ENCODE measurements at regions not wholly inside any gene's neighbourhood (a gene's known extent, or its start where the extent isn't known, plus 50 kb on each side); places are given as distances from the start of the nearest gene placed in this dataset.

DNA sequence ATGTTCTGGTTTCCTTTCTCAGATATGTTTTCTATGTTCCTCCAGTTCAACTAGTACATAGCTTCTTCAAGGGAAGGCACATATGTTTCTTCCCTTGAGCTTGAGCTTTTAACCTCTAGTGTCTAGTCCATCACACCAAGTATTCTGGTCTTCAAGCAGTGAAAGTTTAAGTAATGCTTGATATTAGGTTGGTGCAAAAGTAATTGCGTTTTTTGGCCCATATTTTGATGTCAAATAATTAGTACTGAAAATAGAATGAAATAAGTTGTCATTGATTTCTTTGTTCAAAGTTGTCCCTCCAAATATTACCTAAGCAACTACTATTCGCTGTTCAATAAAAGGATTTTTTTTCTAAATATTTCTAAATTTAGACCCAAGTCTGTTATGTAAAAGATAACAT, 146.7 kb upstream of the TSC22D2 start:
- Histone ChIP-seq H3K4me3 (no peak overlapping the region), H3K4me1 (no peaks in the 10 kb centered on the region), H3K27ac (no peak overlapping the region), H3K4me2 (no peak overlapping the region), H3K9me3 (no peaks in the 10 kb centered on the region)
- POLR2A ChIA-PET, result no interaction called here
- no peak for DNase-seq (ENCODE audit: low read depth in 1 of 2, low spot score in 1 of 2)
- WGBS (ENCODE audit: missing lambda C conversion rate), result 29% methylated on average over 2 of the region's 2 CpGs
- FAIRE-seq, result no peak
- ATAC-seq, result no peak
- TF ChIP-seq, protein P1, sequence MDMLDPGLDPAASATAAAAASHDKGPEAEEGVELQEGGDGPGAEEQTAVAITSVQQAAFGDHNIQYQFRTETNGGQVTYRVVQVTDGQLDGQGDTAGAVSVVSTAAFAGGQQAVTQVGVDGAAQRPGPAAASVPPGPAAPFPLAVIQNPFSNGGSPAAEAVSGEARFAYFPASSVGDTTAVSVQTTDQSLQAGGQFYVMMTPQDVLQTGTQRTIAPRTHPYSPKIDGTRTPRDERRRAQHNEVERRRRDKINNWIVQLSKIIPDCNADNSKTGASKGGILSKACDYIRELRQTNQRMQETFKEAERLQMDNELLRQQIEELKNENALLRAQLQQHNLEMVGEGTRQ (IDR thresholded peaks at IDR 0.05), result no peak
- no peak for TF ChIP-seq POLR2AphosphoS2 (conservative IDR thresholded peaks at IDR 0.05; ENCODE audit: low read length)
- TF ChIP-seq HOXB5 (CRISPR knock-in tag; IDR thresholded peaks at IDR 0.05), result no peak
- TF ChIP-seq ZFP36 (IDR thresholded peaks at IDR 0.05; ENCODE audit: borderline replicate concordance, partially characterized antibody), result no peak
- no peak for TF ChIP-seq RCOR1 (IDR thresholded peaks at IDR 0.05; ENCODE audit: low read depth, low read length)
- TF ChIP-seq NPAS2 (CRISPR knock-in tag; IDR thresholded peaks at IDR 0.05; ENCODE audit: borderline replicate concordance), result no peak
- TF ChIP-seq JUN (IDR thresholded peaks at IDR 0.05), result no peak
- no peak for TF ChIP-seq TFCP2L1 (CRISPR knock-in tag; IDR thresholded peaks at IDR 0.05)
- no peak for TF ChIP-seq HEYL (CRISPR knock-in tag; IDR thresholded peaks at IDR 0.05)
- TF ChIP-seq, protein P2, sequence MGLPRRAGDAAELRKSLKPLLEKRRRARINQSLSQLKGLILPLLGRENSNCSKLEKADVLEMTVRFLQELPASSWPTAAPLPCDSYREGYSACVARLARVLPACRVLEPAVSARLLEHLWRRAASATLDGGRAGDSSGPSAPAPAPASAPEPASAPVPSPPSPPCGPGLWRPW (IDR thresholded peaks at IDR 0.05), result no peak
- CTCF ChIA-PET, result interaction anchor here (1.1 kb wide), 1 partner anchor 24 kb away, joined by 3 read pairs; no protein-coding TSS in a partner anchor

DNA sequence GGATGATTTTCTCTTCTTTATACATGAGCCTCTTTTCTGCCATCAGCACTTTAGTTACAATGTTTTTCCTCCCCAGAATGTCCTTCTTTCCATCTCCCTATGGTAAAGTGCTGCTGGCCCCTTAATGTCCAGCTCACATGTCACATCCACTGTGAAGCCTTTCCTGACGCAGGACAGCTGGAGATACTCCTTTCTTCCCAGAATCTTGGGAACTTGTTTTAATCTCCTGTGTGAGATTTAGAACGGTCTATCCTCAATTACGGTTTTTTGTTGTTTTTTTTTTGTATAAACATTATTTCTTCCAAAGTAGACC, 147.7 kb upstream of the TSC22D2 start:
- ChIA-PET POLR2A (no interaction called here), CTCF (interaction anchor here (0.6 to 2.4 kb wide), 6 partner anchors 17 to 537 kb away, joined by 3 to 5 read pairs (median 3); partner anchors contain the start of gene TSC22D2)
- H3K4me1 ChIP-seq, result no peaks in the 10 kb centered on the region
- TF ChIP-seq HOXB13 (CRISPR knock-in tag; IDR thresholded peaks at IDR 0.05; ENCODE audit: low read depth) (no peak), CBX8 (IDR thresholded peaks at IDR 0.05) (no peak), ZSCAN20 (CRISPR knock-in tag; IDR thresholded peaks at IDR 0.05) (no peak), ESRRA (IDR thresholded peaks at IDR 0.05; ENCODE audit: borderline replicate concordance, low read length) (no peak), RAD21 (conservative IDR thresholded peaks at IDR 0.05 in 1 of 2, IDR thresholded peaks at IDR 0.05 in 1 of 2) (no peak), BHLHE40 (IDR thresholded peaks at IDR 0.05; ENCODE audit: low read depth, low read length) (no peak), ZC3H11A (IDR thresholded peaks at IDR 0.05) (no peak), EHF (CRISPR knock-in tag; IDR thresholded peaks at IDR 0.05) (no peak), MYC (IDR thresholded peaks at IDR 0.05; ENCODE audit: borderline replicate concordance, low read length) (no peak), CHD2 (IDR thresholded peaks at IDR 0.05; ENCODE audit: low read length, partially characterized antibody) (no peak)
- TF ChIP-seq, protein P3, sequence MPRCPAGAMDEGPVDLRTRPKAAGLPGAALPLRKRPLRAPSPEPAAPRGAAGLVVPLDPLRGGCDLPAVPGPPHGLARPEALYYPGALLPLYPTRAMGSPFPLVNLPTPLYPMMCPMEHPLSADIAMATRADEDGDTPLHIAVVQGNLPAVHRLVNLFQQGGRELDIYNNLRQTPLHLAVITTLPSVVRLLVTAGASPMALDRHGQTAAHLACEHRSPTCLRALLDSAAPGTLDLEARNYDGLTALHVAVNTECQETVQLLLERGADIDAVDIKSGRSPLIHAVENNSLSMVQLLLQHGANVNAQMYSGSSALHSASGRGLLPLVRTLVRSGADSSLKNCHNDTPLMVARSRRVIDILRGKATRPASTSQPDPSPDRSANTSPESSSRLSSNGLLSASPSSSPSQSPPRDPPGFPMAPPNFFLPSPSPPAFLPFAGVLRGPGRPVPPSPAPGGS (IDR thresholded peaks at IDR 0.05), result no peak
- H3K9me3 ChIP-seq, result no peaks in the 10 kb centered on the region
- no peak overlapping the region for H3K27ac ChIP-seq
- H3K4me3 ChIP-seq, result no peak overlapping the region
- DNase-seq (ENCODE audit: low read depth in 1 of 2, low spot score in 1 of 2) (no peak), ATAC-seq (no peak), FAIRE-seq (no peak)
- H3K4me2 ChIP-seq, result no peak overlapping the region
- 77% methylated on average over 3 of the region's 3 CpGs for WGBS (ENCODE audit: missing lambda C conversion rate)

DNA sequence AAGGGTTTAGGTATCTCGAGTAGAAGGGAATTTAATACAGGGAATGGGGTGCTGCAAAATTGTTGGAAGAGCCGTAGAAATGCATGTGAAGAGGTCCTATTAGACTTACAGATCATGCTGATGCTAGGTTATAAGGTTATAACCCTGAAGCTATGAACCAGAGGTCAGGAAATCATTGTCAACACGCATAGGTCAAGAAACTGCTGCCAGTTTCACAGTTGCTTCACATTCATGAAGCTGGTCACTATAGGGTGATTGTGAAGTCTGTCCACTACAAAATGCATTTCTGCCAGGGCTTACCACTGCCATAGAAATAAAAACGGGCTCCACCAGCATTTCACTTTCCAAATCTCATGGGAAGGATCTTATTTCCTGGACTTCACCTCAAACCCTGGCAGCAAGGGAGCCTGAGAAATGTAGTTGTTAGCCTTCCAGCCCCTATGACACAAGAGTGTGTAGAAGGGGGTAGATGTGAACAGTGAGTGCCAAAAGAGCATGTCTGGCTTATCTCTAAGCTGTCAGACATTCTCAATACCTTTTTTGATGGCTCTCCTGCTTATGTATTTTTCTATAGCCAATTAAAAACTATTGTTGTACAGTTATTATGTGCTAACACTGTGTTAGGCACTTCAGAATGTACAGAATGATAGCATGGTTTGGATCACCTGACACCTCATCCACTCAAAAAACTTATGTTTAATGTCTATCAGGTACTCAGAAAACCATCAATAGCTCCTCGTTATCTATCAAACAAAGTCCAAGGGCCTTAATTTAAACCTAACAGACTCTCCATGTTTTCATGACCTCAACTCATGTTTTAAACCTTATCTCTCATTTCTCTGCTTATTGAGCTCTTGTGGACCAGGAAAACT, 148.3 kb upstream of the TSC22D2 start:
- POLR2A ChIA-PET, result no interaction called here
- TF ChIP-seq SMC3 (IDR thresholded peaks at IDR 0.05), result no peak
- TF ChIP-seq, protein P1 (IDR thresholded peaks at IDR 0.05), result no peak
- no peak for TF ChIP-seq POLR2AphosphoS2 (conservative IDR thresholded peaks at IDR 0.05; ENCODE audit: low read length)
- TF ChIP-seq JUNB (IDR thresholded peaks at IDR 0.05), result no peak
- no peak for TF ChIP-seq CBX8 (IDR thresholded peaks at IDR 0.05)
- TF ChIP-seq TP53 (CRISPR knock-in tag; IDR thresholded peaks at IDR 0.05), result no peak
- TF ChIP-seq, protein P4, sequence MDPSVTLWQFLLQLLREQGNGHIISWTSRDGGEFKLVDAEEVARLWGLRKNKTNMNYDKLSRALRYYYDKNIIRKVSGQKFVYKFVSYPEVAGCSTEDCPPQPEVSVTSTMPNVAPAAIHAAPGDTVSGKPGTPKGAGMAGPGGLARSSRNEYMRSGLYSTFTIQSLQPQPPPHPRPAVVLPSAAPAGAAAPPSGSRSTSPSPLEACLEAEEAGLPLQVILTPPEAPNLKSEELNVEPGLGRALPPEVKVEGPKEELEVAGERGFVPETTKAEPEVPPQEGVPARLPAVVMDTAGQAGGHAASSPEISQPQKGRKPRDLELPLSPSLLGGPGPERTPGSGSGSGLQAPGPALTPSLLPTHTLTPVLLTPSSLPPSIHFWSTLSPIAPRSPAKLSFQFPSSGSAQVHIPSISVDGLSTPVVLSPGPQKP (IDR thresholded peaks at IDR 0.05; ENCODE audit: low read depth, low read length), result no peak
- TF ChIP-seq, protein P2 (IDR thresholded peaks at IDR 0.05), result no peak
- TF ChIP-seq RNF2 (IDR thresholded peaks at IDR 0.05; ENCODE audit: borderline replicate concordance, low read depth), result no peak
- TF ChIP-seq NFE2L2 (conservative IDR thresholded peaks at IDR 0.05; ENCODE audit: low read length), result no peak

More for the DNA sequence above, 148.3 kb upstream of the TSC22D2 start:
- Histone ChIP-seq H3K4me3 (no peak overlapping the region), H3K9me3 (no peaks in the 10 kb centered on the region), H3K4me1 (no peaks in the 10 kb centered on the region), H3K4me2 (no peak overlapping the region), H3K27ac (no peak overlapping the region)
- ATAC-seq (no peak), DNase-seq (ENCODE audit: low read depth in 1 of 2, low spot score in 1 of 2) (no peak), FAIRE-seq (no peak)
- 39% methylated on average over 5 of the region's 5 CpGs for WGBS (ENCODE audit: missing lambda C conversion rate)
- CTCF ChIA-PET, result interaction anchor here (0.7 to 2.4 kb wide), 6 partner anchors 15 to 150 kb away, joined by 3 to 5 read pairs (median 3); partner anchors contain the start of gene TSC22D2

Measured in A549 (cell line).